Body of pancreas (tissue), 4 donors: ENCODE measurements at regions not wholly inside any gene's neighbourhood (a gene's known extent, or its start where the extent isn't known, plus 50 kb on each side); places are given as distances from the start of the nearest gene placed in this dataset.
A peak's percentile ranks its signal among the peaks of the same experiment; 100 is the strongest.

ENCODE experiments used
- ATAC-seq: fragments of 150-250 bp; one replicate; pipeline ENCODE4 v1.9.1; 2016
- DNase-seq, 4 donors: peaks; one replicate each; pipeline ENCODE4 v3.0.0-alpha.2; 2019
- H3K27ac ChIP-seq, 4 donors: fragments of 200-600 bp; sonication (generic); 1 replicate in 3 of 4; 2 replicates in 1 of 4; pipeline versions ENCODE4 v1.5.1 to v1.6.1; 2016 to 2019; ENCODE audit warnings: mild to moderate bottlenecking in 1 of 4, mixed read lengths in 1 of 4, moderate library complexity in 1 of 4
- H3K27me3 ChIP-seq, 2 donors: fragments of 200-600 bp; sonication (generic); one replicate each; pipeline ENCODE4 v1.6.0; 2016; ENCODE audit warnings: mild to moderate bottlenecking in 1 of 2
- H3K36me3 ChIP-seq, 2 donors: fragments of 200-600 bp; sonication (generic); replicated peaks in 1 of 2; 2 replicates each; pipeline ENCODE4 v1.5.1; 2016; ENCODE audit warnings: low read depth in 2 of 2; ENCODE audit not compliant: insufficient read depth in 1 of 2
- H3K4me1 ChIP-seq: fragments of 200-600 bp; sonication (generic); one replicate; pipeline ENCODE4 v1.6.0; 2016
- H3K4me3 ChIP-seq, 2 donors: fragments of 200-600 bp; sonication (generic); 1 replicate in 1 of 2; 2 replicates in 1 of 2; pipeline ENCODE4 v1.5.1; 2016 to 2019
- H3K9me3 ChIP-seq, 3 donors: fragments of 200-600 bp; sonication (generic); 1 replicate in 2 of 3; 2 replicates in 1 of 3; pipeline ENCODE4 v1.5.1; 2016
- POLR2A ChIP-seq, 3 donors: fragments of 450-650 bp; IDR thresholded peaks; one replicate each; pipeline ENCODE4 v1.6.1; 2016; ENCODE audit warnings: antibody characterized with exemption in 3 of 3, mild to moderate bottlenecking in 2 of 3
- WGBS, 2 donors: methylation state at CpG; one replicate each; pipeline ENCODE4 v1.1.5; 2017; 5-methylcytosine and 5-hydroxymethylcytosine counted together
- intact Hi-C: fragments of 100-400 bp; cut with DNase I; formaldehyde crosslinking; loops from one replicate; pipeline ENCODE4 v1.15.1; 2023
- TF ChIP-seq, protein P1 (sequence below), 7 experiments: fragments of 450-650 bp in 4 of 7; fragments of 200-600 bp in 3 of 7; sonication (generic) in 3 of 7; IDR thresholded peaks; one replicate each; pipeline ENCODE4 v1.5.1; 2016 to 2019; ENCODE audit warnings: antibody characterized with exemption in 7 of 7

DNA sequence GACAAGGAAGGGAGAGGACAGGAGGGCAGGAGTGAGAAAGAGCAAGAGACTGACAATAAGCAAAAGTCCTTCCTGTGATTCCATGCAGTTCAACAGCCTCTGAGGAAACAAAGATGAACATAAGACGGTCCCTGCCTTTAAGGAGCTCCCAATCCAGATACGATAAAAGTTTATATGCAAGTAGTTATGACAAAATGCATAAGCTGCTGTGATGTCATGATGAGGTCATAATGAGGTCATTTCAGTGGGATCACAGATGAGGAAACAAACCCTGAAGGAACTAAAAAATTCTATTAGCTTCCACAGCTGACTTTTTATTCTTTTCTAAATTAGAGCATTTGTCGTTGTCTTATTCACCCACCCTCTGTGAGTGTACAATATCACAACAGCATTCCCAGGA, 458.5 kb upstream of the ACVR2A start:
- H3K4me3 ChIP-seq, result no peak overlapping the region
- TF ChIP-seq POLR2A (IDR thresholded peaks at IDR 0.05), result no peak
- TF ChIP-seq, protein P1, sequence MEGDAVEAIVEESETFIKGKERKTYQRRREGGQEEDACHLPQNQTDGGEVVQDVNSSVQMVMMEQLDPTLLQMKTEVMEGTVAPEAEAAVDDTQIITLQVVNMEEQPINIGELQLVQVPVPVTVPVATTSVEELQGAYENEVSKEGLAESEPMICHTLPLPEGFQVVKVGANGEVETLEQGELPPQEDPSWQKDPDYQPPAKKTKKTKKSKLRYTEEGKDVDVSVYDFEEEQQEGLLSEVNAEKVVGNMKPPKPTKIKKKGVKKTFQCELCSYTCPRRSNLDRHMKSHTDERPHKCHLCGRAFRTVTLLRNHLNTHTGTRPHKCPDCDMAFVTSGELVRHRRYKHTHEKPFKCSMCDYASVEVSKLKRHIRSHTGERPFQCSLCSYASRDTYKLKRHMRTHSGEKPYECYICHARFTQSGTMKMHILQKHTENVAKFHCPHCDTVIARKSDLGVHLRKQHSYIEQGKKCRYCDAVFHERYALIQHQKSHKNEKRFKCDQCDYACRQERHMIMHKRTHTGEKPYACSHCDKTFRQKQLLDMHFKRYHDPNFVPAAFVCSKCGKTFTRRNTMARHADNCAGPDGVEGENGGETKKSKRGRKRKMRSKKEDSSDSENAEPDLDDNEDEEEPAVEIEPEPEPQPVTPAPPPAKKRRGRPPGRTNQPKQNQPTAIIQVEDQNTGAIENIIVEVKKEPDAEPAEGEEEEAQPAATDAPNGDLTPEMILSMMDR (IDR thresholded peaks at IDR 0.05), result no peak
- H3K9me3 ChIP-seq, result no peaks in the 10 kb centered on the region
- no peak overlapping the region for H3K27ac ChIP-seq
- no peaks in the 10 kb centered on the region for H3K36me3 ChIP-seq
- intact Hi-C loops, result no loop called here
- no peak for DNase-seq
- H3K4me1 ChIP-seq, result no peaks in the 10 kb centered on the region
- WGBS, 2 donors, result 78 to 83% methylated on average over 3 of the region's 3 CpGs
- H3K27me3 ChIP-seq, result no peaks in the 10 kb centered on the region
- ATAC-seq, result no peak

DNA sequence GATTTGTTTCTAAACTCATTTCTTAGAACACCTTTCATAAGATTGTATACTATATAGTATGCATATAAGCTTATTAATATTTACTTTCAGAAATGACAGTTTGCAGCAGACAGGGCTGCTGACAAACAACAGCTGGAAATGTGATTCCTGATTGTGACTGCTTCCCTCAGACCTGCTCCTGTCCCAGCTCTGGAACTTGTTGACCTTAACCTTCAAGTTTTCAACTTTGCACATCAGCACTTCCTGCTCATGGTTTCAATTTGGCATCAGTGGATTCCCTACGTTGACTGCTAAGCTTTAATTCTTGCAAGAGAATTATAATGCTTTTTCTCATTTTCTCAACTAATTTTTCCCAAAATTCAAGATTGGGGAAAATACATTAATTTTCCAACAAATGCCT, 459.2 kb upstream of the ACVR2A start:
- no peak for TF ChIP-seq POLR2A (IDR thresholded peaks at IDR 0.05)
- no peak for ATAC-seq
- no peaks in the 10 kb centered on the region for H3K4me1 ChIP-seq
- H3K9me3 ChIP-seq, result no peaks in the 10 kb centered on the region
- H3K27ac ChIP-seq, result no peak overlapping the region
- no peak for DNase-seq
- H3K27me3 ChIP-seq, result no peaks in the 10 kb centered on the region
- H3K36me3 ChIP-seq, result no peaks in the 10 kb centered on the region
- WGBS, 2 donors, result 42 to 50% methylated on average over 1 of the region's 1 CpG
- H3K4me3 ChIP-seq, result no peak overlapping the region
- intact Hi-C loops, result no loop called here

DNA sequence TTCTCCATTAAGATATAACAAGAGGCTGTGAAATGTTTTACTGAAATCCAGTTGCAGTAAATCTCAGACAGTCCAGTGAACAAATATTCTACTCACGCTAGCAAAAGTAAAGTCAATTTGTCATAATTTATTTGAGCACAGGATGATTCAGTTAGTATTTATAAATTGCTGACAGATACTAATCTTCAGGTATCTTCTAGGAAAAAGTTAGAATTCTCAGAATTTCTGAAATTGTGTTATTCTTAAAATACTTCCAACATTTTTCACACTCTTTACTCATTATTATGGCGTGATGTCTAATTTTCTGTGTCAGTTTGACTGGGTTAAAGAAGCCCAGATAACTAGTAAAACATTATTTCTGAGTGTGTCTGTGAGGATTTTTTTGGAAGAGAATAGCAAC, 460.2 kb upstream of the ACVR2A start:
- no peaks in the 10 kb centered on the region for H3K36me3 ChIP-seq
- no peak overlapping the region for H3K27ac ChIP-seq
- intact Hi-C loops, result no loop called here
- H3K4me3 ChIP-seq, result no peak overlapping the region
- ATAC-seq (no peak), DNase-seq (no peak)
- no peaks in the 10 kb centered on the region for H3K4me1 ChIP-seq
- no peak for TF ChIP-seq POLR2A (IDR thresholded peaks at IDR 0.05)
- TF ChIP-seq, protein P1 (IDR thresholded peaks at IDR 0.05), result no peak
- WGBS, 2 donors, result 71 to 72% methylated on average over 2 of the region's 2 CpGs
- H3K27me3 ChIP-seq, result no peaks in the 10 kb centered on the region
- H3K9me3 ChIP-seq, result no peaks in the 10 kb centered on the region

DNA sequence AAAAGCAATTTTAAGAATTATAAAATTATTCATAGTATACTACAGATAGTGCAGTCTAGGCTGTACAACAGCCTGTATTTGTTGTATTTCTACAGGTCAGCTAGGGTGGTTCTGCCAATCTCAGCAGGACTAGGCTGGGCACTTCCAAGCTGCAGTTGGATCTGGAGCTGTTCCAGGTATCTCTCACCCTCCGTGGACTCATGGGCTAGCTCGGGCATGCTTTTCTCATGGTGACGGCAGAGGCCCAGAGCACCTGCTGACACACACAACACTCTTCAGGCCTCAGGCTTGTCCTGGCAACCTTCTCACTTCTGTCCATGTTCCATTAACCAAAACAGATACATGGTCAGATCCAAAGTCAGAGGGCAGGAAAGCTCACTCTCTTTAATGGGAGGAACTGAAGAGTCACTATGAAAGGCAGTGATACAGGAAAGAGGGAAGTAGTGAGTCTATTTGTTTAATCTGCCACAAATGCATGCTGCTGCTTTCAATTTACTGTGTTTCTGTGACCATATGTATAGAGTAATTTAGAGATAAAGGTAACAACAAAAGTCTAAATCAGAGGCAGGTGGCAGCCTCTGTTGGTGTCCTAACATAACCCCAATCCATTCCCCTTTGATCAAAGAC, 462.4 kb upstream of the ACVR2A start:
- H3K4me3 ChIP-seq, result no peak overlapping the region
- H3K4me1 ChIP-seq, result no peaks in the 10 kb centered on the region
- H3K36me3 ChIP-seq, result no peaks in the 10 kb centered on the region
- DNase-seq (peak; percentile 15 to 51 (median 47)), ATAC-seq (peak; percentile 47)
- no peaks in the 10 kb centered on the region for H3K9me3 ChIP-seq
- no peaks in the 10 kb centered on the region for H3K27me3 ChIP-seq
- intact Hi-C loops, result no loop called here
- TF ChIP-seq, protein P1 (IDR thresholded peaks at IDR 0.05), result no peak
- no peak for TF ChIP-seq POLR2A (IDR thresholded peaks at IDR 0.05)
- no peak overlapping the region for H3K27ac ChIP-seq
- 21 to 33% methylated on average over 3 of the region's 3 CpGs for WGBS, 2 donors

DNA sequence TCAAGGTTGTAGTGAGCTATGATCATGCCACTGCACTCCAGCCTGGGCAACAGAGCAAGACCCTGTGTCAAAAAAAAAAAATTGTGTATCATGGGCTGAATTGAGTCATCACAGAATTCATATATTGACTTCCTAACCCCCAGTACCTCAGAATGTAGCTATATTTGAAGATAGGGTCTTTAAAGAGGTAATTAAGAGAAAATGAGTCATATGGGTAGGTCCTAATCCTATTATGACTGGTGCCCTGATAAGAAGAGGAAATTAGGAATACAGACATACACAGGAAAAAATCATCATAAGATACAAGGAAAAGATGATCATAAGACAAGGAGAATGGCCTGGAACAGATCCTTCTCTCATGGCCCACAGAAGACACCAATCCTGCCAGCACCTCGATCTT, 466.4 kb upstream of the ACVR2A start:
- H3K27ac ChIP-seq, result no peak overlapping the region
- H3K9me3 ChIP-seq, result no peaks in the 10 kb centered on the region
- no peak for TF ChIP-seq POLR2A (IDR thresholded peaks at IDR 0.05)
- TF ChIP-seq, protein P1 (IDR thresholded peaks at IDR 0.05), result no peak
- H3K27me3 ChIP-seq, result no peaks in the 10 kb centered on the region
- ATAC-seq (no peak), DNase-seq (no peak)
- H3K36me3 ChIP-seq, result no peaks in the 10 kb centered on the region
- no peak overlapping the region for H3K4me3 ChIP-seq
- intact Hi-C loops, result no loop called here
- H3K4me1 ChIP-seq, result no peaks in the 10 kb centered on the region
- WGBS, 2 donors, result 91 to 95% methylated on average over 1 of the region's 1 CpG
